ENCODE measurements at regions not wholly inside any gene's neighbourhood (a gene's known extent, or its start where the extent isn't known, plus 50 kb on each side); places are given as distances from the start of the nearest gene placed in this dataset.

DNA sequence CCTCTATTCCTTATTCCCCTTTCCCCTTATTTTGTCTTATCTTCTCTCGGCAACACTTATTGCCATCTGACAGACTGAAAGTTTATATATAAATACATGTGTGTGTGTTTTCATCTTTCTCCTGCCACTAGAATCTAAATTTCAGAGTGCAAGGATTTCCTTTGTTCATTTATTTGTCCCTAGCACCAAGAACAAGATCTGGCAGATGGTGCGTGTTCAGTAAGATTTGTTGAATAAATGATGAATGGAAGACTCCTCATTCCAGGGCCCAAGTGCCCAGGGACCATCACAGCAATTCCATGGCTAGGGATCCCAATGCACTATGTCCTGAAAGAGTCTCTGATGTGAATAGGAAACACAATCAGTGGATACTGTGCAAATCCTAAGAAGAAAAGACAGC, 97.9 kb upstream of the EEA1 start:
- TF ChIP-seq, protein P1, sequence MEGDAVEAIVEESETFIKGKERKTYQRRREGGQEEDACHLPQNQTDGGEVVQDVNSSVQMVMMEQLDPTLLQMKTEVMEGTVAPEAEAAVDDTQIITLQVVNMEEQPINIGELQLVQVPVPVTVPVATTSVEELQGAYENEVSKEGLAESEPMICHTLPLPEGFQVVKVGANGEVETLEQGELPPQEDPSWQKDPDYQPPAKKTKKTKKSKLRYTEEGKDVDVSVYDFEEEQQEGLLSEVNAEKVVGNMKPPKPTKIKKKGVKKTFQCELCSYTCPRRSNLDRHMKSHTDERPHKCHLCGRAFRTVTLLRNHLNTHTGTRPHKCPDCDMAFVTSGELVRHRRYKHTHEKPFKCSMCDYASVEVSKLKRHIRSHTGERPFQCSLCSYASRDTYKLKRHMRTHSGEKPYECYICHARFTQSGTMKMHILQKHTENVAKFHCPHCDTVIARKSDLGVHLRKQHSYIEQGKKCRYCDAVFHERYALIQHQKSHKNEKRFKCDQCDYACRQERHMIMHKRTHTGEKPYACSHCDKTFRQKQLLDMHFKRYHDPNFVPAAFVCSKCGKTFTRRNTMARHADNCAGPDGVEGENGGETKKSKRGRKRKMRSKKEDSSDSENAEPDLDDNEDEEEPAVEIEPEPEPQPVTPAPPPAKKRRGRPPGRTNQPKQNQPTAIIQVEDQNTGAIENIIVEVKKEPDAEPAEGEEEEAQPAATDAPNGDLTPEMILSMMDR (IDR thresholded peaks at IDR 0.05) = no peak

DNA sequence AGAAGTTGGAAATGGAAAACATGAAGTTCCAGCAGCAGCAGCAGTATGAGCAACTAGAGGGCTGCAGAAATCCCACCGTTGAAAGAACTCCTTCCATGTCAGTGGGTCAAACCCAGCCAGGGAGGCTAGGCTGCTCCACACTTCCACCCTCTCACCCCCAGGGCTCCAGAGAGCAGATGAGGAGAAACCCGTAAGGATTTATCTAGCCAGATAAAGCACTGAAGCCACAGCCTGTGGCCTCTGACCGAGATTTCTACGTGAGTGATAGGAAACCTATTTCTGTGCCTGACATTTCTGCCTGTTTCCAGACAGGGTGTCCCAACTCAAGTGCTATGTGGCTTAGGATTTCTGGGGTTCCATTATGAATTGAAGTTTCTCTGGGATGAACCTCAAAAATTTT, 100.0 kb upstream of the EEA1 start:
- Histone ChIP-seq H3K4me3 (no peak overlapping the region), H3K9me3 (no peaks in the 10 kb centered on the region), H3K4me1 (ENCODE audit: control insufficient read depth in 1 of 2, low read depth in 2 of 2) (no peaks in the 10 kb centered on the region), H3K27ac (no peak overlapping the region), H3K27me3 (replicated peaks; ENCODE audit: insufficient read depth) (no peaks in the 10 kb centered on the region), H3K36me3 (no peaks in the 10 kb centered on the region)
- no peak for DNase-seq (ENCODE audit: low spot score)
- TF ChIP-seq, protein P1 (IDR thresholded peaks at IDR 0.05) = no peak
- ATAC-seq (ENCODE audit: insufficient number of reproducible peaks, low FRiP score, low read depth) = no peak

More for the DNA sequence above, 97.9 kb upstream of the EEA1 start:
- H3K9me3 ChIP-seq = no peaks in the 10 kb centered on the region
- H3K4me3 ChIP-seq = no peak overlapping the region
- DNase-seq (ENCODE audit: low spot score) (no peak), ATAC-seq (ENCODE audit: insufficient number of reproducible peaks, low FRiP score, low read depth) (no peak)
- no peak overlapping the region for H3K27ac ChIP-seq
- H3K36me3 ChIP-seq = no peaks in the 10 kb centered on the region
- no peaks in the 10 kb centered on the region for H3K4me1 ChIP-seq (ENCODE audit: control insufficient read depth in 1 of 2, low read depth in 2 of 2)
- H3K27me3 ChIP-seq (replicated peaks; ENCODE audit: insufficient read depth) = no peaks in the 10 kb centered on the region

DNA sequence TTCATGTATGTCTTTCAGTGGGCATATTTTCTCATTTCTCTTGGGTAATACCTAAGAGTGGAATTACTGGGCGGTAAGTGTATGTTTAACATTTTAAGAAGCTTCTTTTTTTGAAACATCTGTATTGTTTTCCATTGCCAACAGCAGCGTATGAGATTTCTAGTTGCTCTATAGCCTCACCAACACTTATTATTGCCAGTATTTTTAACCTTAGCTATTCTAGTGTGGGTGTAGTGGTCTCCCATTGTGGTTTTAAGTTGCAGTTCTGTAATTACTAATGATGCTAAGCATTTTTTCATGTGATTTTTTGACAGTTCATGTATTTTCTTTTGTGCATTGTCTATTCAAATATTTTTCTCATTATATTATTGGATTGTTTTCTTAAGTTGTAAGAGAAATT, 101.9 kb upstream of the EEA1 start:
- no peak overlapping the region for H3K27ac ChIP-seq
- no peaks in the 10 kb centered on the region for H3K27me3 ChIP-seq (replicated peaks; ENCODE audit: insufficient read depth)
- no peak for ATAC-seq (ENCODE audit: insufficient number of reproducible peaks, low FRiP score, low read depth)
- H3K4me1 ChIP-seq (ENCODE audit: control insufficient read depth in 1 of 2, low read depth in 2 of 2) = no peaks in the 10 kb centered on the region
- TF ChIP-seq, protein P1 (IDR thresholded peaks at IDR 0.05) = no peak
- H3K9me3 ChIP-seq = no peaks in the 10 kb centered on the region
- H3K4me3 ChIP-seq = no peak overlapping the region
- no peaks in the 10 kb centered on the region for H3K36me3 ChIP-seq
- no peak for DNase-seq (ENCODE audit: low spot score)

DNA sequence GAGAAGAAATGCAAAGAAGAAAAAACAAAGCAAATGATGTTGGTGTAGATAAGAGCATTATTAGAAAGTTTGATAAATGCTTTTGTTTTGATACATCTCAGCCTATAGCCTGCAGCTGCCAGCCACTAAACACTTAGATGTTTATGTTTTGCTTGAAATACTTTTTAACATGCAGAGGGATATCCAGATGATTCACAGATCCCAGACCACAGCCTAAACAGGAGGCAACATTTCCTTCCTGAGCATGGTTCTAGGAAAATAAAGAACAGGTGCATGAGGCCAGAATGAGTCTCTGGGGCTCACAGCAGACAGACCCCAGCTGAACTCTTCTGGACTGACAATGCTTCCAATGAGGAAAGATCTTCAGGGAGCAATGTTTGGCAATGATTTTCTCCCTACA, 103.7 kb upstream of the EEA1 start:
- Histone ChIP-seq H3K36me3 (no peaks in the 10 kb centered on the region), H3K4me3 (no peak overlapping the region), H3K27ac (no peak overlapping the region), H3K4me1 (ENCODE audit: control insufficient read depth in 1 of 2, low read depth in 2 of 2) (no peaks in the 10 kb centered on the region), H3K27me3 (replicated peaks; ENCODE audit: insufficient read depth) (no peaks in the 10 kb centered on the region), H3K9me3 (no peaks in the 10 kb centered on the region)
- ATAC-seq (ENCODE audit: insufficient number of reproducible peaks, low FRiP score, low read depth) = no peak
- DNase-seq (ENCODE audit: low spot score) = no peak
- TF ChIP-seq, protein P1 (IDR thresholded peaks at IDR 0.05) = no peak

DNA sequence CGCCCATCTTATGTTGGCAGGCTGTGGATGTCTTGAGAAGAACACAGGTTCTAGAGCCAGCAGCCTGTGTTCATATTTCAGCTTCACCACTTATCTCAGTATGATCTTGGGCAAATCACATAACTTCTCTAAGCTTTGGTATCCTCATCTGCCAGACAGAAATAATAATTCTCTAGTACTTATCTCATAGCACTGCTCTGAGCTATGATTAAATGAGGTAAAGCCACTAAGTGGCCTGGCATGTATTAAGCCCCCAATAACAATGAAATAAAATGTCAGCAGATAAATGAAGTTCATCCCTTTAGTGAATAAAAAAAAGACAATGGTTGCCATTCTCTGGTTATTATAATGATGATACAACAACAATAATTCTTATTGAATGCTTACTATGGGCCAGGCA, 104.9 kb upstream of the EEA1 start:
- TF ChIP-seq, protein P1 (IDR thresholded peaks at IDR 0.05) = no peak
- H3K36me3 ChIP-seq = no peaks in the 10 kb centered on the region
- no peak overlapping the region for H3K4me3 ChIP-seq
- DNase-seq (ENCODE audit: low spot score) = no peak
- H3K9me3 ChIP-seq = no peaks in the 10 kb centered on the region
- no peak for ATAC-seq (ENCODE audit: insufficient number of reproducible peaks, low FRiP score, low read depth)
- H3K4me1 ChIP-seq (ENCODE audit: control insufficient read depth in 1 of 2, low read depth in 2 of 2) = no peaks in the 10 kb centered on the region
- no peaks in the 10 kb centered on the region for H3K27me3 ChIP-seq (replicated peaks; ENCODE audit: insufficient read depth)
- no peak overlapping the region for H3K27ac ChIP-seq
